HG03575 (cell line): ENCODE measurements at regions not wholly inside any gene's neighbourhood (a gene's known extent, or its start where the extent isn't known, plus 50 kb on each side); places are given as distances from the start of the nearest gene placed in this dataset.

Experiments used
- ATAC-seq: cut with Tn5 transposase; IDR thresholded peaks from one replicate; pipeline ENCODE4 v1.9.1; 2021; ENCODE audit not compliant: unreplicated experiment, insufficient number of reproducible peaks, low FRiP score; ENCODE audit errors: extremely low read depth

- no peak for ATAC-seq
Observed at GRCh38 chr5:74934949-74935751, 69.0 kb upstream of the FAM169A start.

- ATAC-seq: no peak
Observed at GRCh38 chr5:74927336-74927735, 61.1 kb upstream of the FAM169A start.

DNA sequence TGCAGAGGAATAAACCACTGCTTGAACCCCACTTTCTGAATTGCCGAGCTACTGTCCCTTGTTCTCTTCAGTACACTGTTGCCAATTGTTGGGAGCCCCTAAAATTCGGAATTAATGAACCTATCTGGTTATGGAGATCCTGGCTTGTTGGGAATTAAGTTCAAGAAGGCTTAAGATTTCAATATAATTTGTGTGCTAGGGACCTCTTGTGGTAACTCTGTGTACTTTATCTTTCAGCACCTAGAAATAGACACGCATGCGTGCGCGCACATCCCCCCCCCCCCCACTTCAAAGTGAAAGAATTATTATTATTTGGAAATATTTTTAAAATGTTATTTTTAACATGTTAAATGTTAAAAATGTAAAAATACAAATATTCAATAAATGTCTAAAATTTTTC lies 53.3 kb upstream of the FAM169A start:
- no peak for ATAC-seq

DNA sequence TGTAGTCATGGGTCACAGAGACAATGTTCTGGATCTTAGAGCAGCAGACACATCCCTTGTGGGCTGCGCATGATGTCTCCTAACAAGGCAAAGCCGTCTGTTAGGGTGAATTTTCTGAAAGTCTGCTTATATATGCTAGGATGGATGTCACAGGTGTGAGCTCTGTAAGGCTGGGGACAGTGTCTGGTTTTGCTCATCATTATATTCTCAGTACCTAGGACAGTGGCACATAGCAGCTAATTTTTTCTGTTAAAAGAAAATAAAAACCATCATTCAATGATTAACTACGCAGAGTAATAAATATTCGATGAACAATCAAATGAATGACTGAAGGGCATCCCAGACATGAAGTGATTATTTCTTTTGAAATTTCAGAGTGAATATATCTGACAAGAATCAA lies 52.9 kb upstream of the FAM169A start:
- no peak for ATAC-seq

- ATAC-seq: no peak
Observed at GRCh38 chr5:74918232-74918669, 52.1 kb upstream of the FAM169A start.

- ATAC-seq: no peak
Observed at GRCh38 chr5:74916831-74917710, 50.9 kb upstream of the FAM169A start.
